Endothelial cell of umbilical vein (primary cell): ENCODE measurements at regions not wholly inside any gene's neighbourhood (a gene's known extent, or its start where the extent isn't known, plus 50 kb on each side); places are given as distances from the start of the nearest gene placed in this dataset.

ENCODE experiments used
- BruUV-seq: library from RNA; stranded (reverse); fragments of 400-500 nt; replicated peaks from 2 replicates; lab custom pipeline; 2021; lab: Mats Ljungman, UMichigan
- CTCF ChIA-PET: fragments of 300-600, 350-600 bp; sonication (Branson Sonifier 250); formaldehyde crosslinking; loops from one replicate; lab custom pipeline; 2021; ENCODE audit warnings: antibody characterized with exemption, inconsistent platforms; lab: Charles Lee
- POLR2A ChIA-PET: fragments of 300-600, 350-600 bp; sonication (Branson Sonifier 250); formaldehyde crosslinking; loops from one replicate; lab custom pipeline; 2021; ENCODE audit warnings: antibody characterized with exemption, inconsistent platforms; lab: Charles Lee
- DNase-seq: peaks from one replicate; pipeline ENCODE4 v3.0.0-alpha.2; 2011; ENCODE audit warnings: low read depth, low spot score
- FAIRE-seq: peaks from 2 replicates; lab custom pipeline; 2011; peaks lifted over from hg19 to GRCh38; lab: Jason Lieb, UNC
- H2AFZ ChIP-seq: 2 replicates; pipeline ENCODE4 v1.6.0; 2012; ENCODE audit warnings: low read depth, low read length, control low read depth, inconsistent platforms
- H3K27ac ChIP-seq: 2 replicates; pipeline ENCODE4 v1.5.1; 2011; ENCODE audit warnings: low read depth, mild to moderate bottlenecking, control low read depth, low read length, moderate library complexity; ENCODE audit not compliant: insufficient read depth
- H3K27me3 ChIP-seq, 2 experiments: 2 replicates each; pipeline versions ENCODE4 v1.6.0 to v1.6.1; 2011; ENCODE audit warnings: low read length in 2 of 2, mixed read lengths in 1 of 2; ENCODE audit not compliant: control insufficient read depth in 2 of 2, insufficient read depth in 2 of 2
- H3K36me3 ChIP-seq, 2 experiments: 2 replicates in 1 of 2; 3 replicates in 1 of 2; pipeline ENCODE4 v1.5.1; 2011; ENCODE audit warnings: low read length in 2 of 2, mild to moderate bottlenecking in 1 of 2, moderate library complexity in 1 of 2; ENCODE audit not compliant: control insufficient read depth in 2 of 2, insufficient read depth in 2 of 2; ENCODE audit errors: extremely low read depth in 1 of 2
- H3K4me1 ChIP-seq: 3 replicates; pipeline ENCODE4 v1.5.1; 2011; ENCODE audit warnings: mild to moderate bottlenecking, low read length; ENCODE audit not compliant: control insufficient read depth, insufficient read depth; ENCODE audit errors: extremely low read depth
- H3K4me2 ChIP-seq: 2 replicates; pipeline ENCODE4 v1.6.1; 2011; ENCODE audit warnings: low read length, control low read depth, mixed read lengths; ENCODE audit not compliant: insufficient read depth
- H3K4me3 ChIP-seq, 3 experiments: fragments of 200-600 bp in 1 of 3; sonication (generic), shearing (Covaris generic) in 1 of 3; replicated peaks in 1 of 3; 2 replicates each; pipeline ENCODE4 v1.5.1; 2011 to 2016; ENCODE audit warnings: control low read depth in 3 of 3, low read length in 3 of 3, mild to moderate bottlenecking in 2 of 3, inconsistent platforms in 1 of 3, low read depth in 1 of 3, moderate library complexity in 1 of 3; ENCODE audit not compliant: insufficient read depth in 1 of 3
- H3K79me2 ChIP-seq: 2 replicates; pipeline ENCODE4 v1.6.0; 2012; ENCODE audit warnings: low read length, inconsistent platforms; ENCODE audit not compliant: control insufficient read depth, insufficient read depth
- H3K9ac ChIP-seq: replicated peaks from 2 replicates; pipeline ENCODE3; 2011; ENCODE audit warnings: low read length, control low read depth; ENCODE audit not compliant: insufficient read depth; ENCODE audit errors: extremely low read depth
- H3K9me1 ChIP-seq: replicated peaks from 3 replicates; pipeline ENCODE4 v1.6.0; 2011; ENCODE audit warnings: mild to moderate bottlenecking, low read length; ENCODE audit not compliant: control insufficient read depth, insufficient read depth; ENCODE audit errors: extremely low read depth
- H3K9me3 ChIP-seq: replicated peaks from 2 replicates; pipeline ENCODE4 v1.5.1; 2012; ENCODE audit warnings: low read length, inconsistent platforms; ENCODE audit not compliant: control insufficient read depth, insufficient read depth
- H4K20me1 ChIP-seq: replicated peaks from 2 replicates; pipeline ENCODE3; 2011; ENCODE audit warnings: mild to moderate bottlenecking, low read length; ENCODE audit not compliant: control insufficient read depth, insufficient read depth; ENCODE audit errors: extremely low read depth
- CTCF ChIP-seq, 2 donors: IDR thresholded peaks; 1 replicate in 1 of 2; 2 replicates in 1 of 2; pipeline ENCODE4 v1.5.1; 2011; ENCODE audit warnings: low read length in 2 of 2, mild to moderate bottlenecking in 2 of 2, moderate library complexity in 2 of 2, control low read depth in 1 of 2, inconsistent platforms in 1 of 2, low read depth in 1 of 2; ENCODE audit not compliant: insufficient read depth in 1 of 2; ENCODE audit errors: extremely low read depth in 1 of 2
- EZH2 ChIP-seq: IDR thresholded peaks from 2 replicates; pipeline ENCODE4 v1.6.1; 2012; ENCODE audit warnings: borderline replicate concordance, low read depth, mild to moderate bottlenecking, moderate library complexity, low read length, inconsistent platforms; ENCODE audit not compliant: severe bottlenecking
- FOS ChIP-seq: IDR thresholded peaks from 2 replicates; pipeline ENCODE4 v1.6.1; 2011; ENCODE audit warnings: mild to moderate bottlenecking, low read length, moderate library complexity, borderline replicate concordance; ENCODE audit not compliant: insufficient read depth
- GATA2 ChIP-seq: IDR thresholded peaks from 2 replicates; pipeline ENCODE4 v1.7.0; 2011; ENCODE audit warnings: low read depth, mild to moderate bottlenecking, moderate library complexity, mixed read lengths, low read length; ENCODE audit not compliant: insufficient read length, insufficient read depth
- JUN ChIP-seq: IDR thresholded peaks from 2 replicates; pipeline ENCODE4 v1.6.1; 2011; ENCODE audit warnings: borderline replicate concordance, low read depth; ENCODE audit not compliant: insufficient read length, insufficient read depth
- MYC ChIP-seq: IDR thresholded peaks from one replicate; pipeline ENCODE4 v1.6.1; 2011; ENCODE audit warnings: mild to moderate bottlenecking, low read depth, low read length
- POLR2A ChIP-seq: IDR thresholded peaks from 2 replicates; pipeline ENCODE4 v1.6.1; 2012; ENCODE audit warnings: low read depth, mild to moderate bottlenecking, control low read depth, low read length
- POLR2AphosphoS5 ChIP-seq: IDR thresholded peaks from 2 replicates; pipeline ENCODE4 v1.6.1; 2012; ENCODE audit warnings: low read depth, mild to moderate bottlenecking, control low read depth, low read length, moderate library complexity; ENCODE audit not compliant: insufficient read depth
- dilution Hi-C: fragments of 300-500 bp; cut with MboI; formaldehyde crosslinking; loops from one replicate; pipeline ENCODE4 v1.15.0; 2019; ENCODE audit warnings: low sequenced_read_pairs; ENCODE audit not compliant: extremely low pct_ligation_motif_present
- intact Hi-C: fragments of 100-400 bp; cut with micrococcal nuclease; formaldehyde crosslinking; loops from one replicate; pipeline ENCODE4 v1.10.0; 2022
- TF ChIP-seq, protein P1 (sequence below): IDR thresholded peaks from 2 replicates; pipeline ENCODE4 v1.6.1; 2011; ENCODE audit not compliant: insufficient read depth, insufficient read length

DNA sequence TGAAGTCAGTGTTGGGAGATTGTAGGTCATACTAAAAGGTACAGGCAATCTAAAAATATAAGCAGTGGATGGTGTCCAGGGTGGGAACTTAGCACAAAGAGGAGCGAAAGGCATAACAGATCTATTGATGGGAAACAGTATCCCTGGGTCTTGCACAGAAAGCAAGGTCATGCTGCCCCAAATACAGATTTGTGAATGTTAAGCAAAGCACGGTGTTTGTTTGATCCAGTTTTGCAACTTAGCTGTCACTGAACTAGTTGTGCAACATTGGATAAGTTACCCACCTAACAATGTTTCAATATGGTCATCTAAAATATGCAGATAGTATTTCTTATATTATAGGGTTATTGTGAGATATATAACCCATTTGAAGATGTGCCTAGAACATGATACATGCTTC, 162.9 kb downstream of the BLID start:
- BruUV-seq, result no TSS peak
- H3K27ac ChIP-seq, result no peak overlapping the region
- no peak for TF ChIP-seq FOS
- TF ChIP-seq CTCF (IDR thresholded peaks at IDR 0.05; ENCODE audit: extremely low read depth in 1 of 2, insufficient read depth in 1 of 2, low read depth in 1 of 2, low read length in 2 of 2), result no peak
- no peak for TF ChIP-seq JUN
- TF ChIP-seq POLR2A, result no peak
- TF ChIP-seq MYC, result no peak
- no peak for TF ChIP-seq EZH2
- no peak for TF ChIP-seq GATA2
- H3K4me1 ChIP-seq, result no peaks in the 10 kb centered on the region
- H3K27me3 ChIP-seq, result peaks cover 6 to 8% of the 10 kb centered on the region in 2 experiments
- no peak overlapping the region for H3K9ac ChIP-seq
- intact Hi-C loops (no loop called here), dilution Hi-C loops (no loop called here)
- no peaks in the 10 kb centered on the region for H4K20me1 ChIP-seq
- H3K36me3 ChIP-seq, result no peaks in the 10 kb centered on the region
- FAIRE-seq (no peak), DNase-seq (no peak)
- H2AFZ ChIP-seq, result no peak overlapping the region
- ChIA-PET CTCF (no interaction called here), POLR2A (no interaction called here)
- no peaks in the 10 kb centered on the region for H3K79me2 ChIP-seq
- no peaks in the 10 kb centered on the region for H3K9me1 ChIP-seq
- no peak overlapping the region for H3K4me2 ChIP-seq
- no peaks in the 10 kb centered on the region for H3K9me3 ChIP-seq
- no peak overlapping the region for H3K4me3 ChIP-seq

- H3K36me3 ChIP-seq, result no peaks in the 10 kb centered on the region
- dilution Hi-C loops (no loop called here), intact Hi-C loops (no loop called here)
- H3K9me3 ChIP-seq, result no peaks in the 10 kb centered on the region
- CTCF ChIA-PET, result no interaction called here
- no peaks in the 10 kb centered on the region for H4K20me1 ChIP-seq
- H3K79me2 ChIP-seq, result no peaks in the 10 kb centered on the region
- H3K4me2 ChIP-seq, result no peak overlapping the region
- no peaks in the 10 kb centered on the region for H3K4me1 ChIP-seq
- FAIRE-seq (no peak), DNase-seq (no peak)
- H2AFZ ChIP-seq, result no peak overlapping the region
- no peak overlapping the region for H3K9ac ChIP-seq
- no peak overlapping the region for H3K4me3 ChIP-seq
- peaks cover 4 to 8% of the 10 kb centered on the region in 2 experiments for H3K27me3 ChIP-seq
- TF ChIP-seq EZH2, result no peak
- no peak for TF ChIP-seq MYC
- TF ChIP-seq, protein P1, sequence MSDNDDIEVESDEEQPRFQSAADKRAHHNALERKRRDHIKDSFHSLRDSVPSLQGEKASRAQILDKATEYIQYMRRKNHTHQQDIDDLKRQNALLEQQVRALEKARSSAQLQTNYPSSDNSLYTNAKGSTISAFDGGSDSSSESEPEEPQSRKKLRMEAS, result no peak
- TF ChIP-seq POLR2AphosphoS5, result no peak
- H3K27ac ChIP-seq, result no peak overlapping the region
- H3K9me1 ChIP-seq, result no peaks in the 10 kb centered on the region
- no TSS peak for BruUV-seq
- POLR2A ChIA-PET, result no interaction called here
Observed at GRCh38 chr11:121950160-121950559, 165.9 kb downstream of the BLID start.
